ENCODE measurements at regions not wholly inside any gene's neighbourhood (a gene's known extent, or its start where the extent isn't known, plus 50 kb on each side); places are given as distances from the start of the nearest gene placed in this dataset.
"Not testable (repeated sequence)": the region's sequence is repeated elsewhere in the genome, so short reads cannot be mapped to it uniquely, and the experiment has no call there.

DNA sequence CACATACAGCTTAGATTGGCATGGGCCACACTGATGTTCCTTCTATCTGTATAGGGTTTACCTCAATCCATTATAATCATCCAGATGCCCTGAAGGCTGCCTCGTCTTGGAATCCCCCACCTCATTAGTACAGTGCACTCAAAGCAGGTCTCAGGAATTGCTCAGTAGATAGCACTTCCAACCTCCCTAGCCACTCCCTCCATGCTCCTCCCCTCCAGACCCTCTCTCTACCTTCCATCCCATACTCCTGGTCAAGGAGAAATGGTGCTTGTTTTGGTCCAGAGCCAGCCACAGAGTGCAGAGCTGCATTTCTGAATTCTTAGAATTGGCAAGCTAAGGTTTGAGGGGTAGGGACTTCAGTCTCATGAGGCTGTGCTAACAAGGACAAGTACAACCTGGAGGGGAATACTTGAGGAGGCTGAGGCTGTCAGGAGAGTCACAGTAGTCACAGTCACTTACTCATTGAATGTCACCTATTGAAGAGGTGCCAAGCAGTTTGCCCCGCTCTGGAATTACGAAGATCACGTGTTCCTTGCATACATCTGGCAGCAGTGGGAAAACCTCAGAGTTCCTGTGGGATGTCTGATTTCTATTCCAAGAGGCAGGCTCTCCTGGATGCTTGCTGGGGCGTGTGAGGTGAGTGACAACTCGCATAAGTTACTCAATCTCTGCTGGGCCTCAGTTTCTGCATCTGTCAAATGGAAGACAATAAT, 60.7 kb upstream of the ZNF746 start:
- ChIA-PET CTCF (ENCODE audit: partially characterized antibody) (interaction anchor here (1.0 kb wide), 1 partner anchor 67 kb away, joined by 3 read pairs; no protein-coding TSS in a partner anchor), POLR2A (ENCODE audit: partially characterized antibody) (no interaction called here)
- peaks cover 0 to 8% (median 3%) of the 10 kb centered on the region in 4 donors for H3K4me1 Mint-ChIP-seq
- Histone ChIP-seq H3K27me3 (ENCODE audit: insufficient read depth, low read length) (no peaks in the 10 kb centered on the region), H3K4me1 (ENCODE audit: insufficient read depth, low read length) (no peaks in the 10 kb centered on the region), H3K36me3 (ENCODE audit: insufficient read depth, low read length) (peaks cover 22% of the 10 kb centered on the region), H3K4me3 (ENCODE audit: low read length in 2 of 2) (no peak overlapping the region), H3K27ac (ENCODE audit: low read depth, low read length) (no peak overlapping the region), H3K9me3 (ENCODE audit: control insufficient read depth in 1 of 2, low read length in 2 of 2) (no peaks in the 10 kb centered on the region)
- H3K9me3 Mint-ChIP-seq, result no peaks in the 10 kb centered on the region
- H3K36me3 Mint-ChIP-seq, result peaks cover 32 to 51% of the 10 kb centered on the region in 2 donors
- no peak overlapping the region for H3K4me3 Mint-ChIP-seq
- no peak for DNase-seq
- peak overlapping the region in 2 of 7 donors; percentile 8 to 77 for H3K27ac Mint-ChIP-seq
- intact Hi-C loops (cut with micrococcal nuclease), result no loop called here
- no peaks in the 10 kb centered on the region for H3K27me3 Mint-ChIP-seq

DNA sequence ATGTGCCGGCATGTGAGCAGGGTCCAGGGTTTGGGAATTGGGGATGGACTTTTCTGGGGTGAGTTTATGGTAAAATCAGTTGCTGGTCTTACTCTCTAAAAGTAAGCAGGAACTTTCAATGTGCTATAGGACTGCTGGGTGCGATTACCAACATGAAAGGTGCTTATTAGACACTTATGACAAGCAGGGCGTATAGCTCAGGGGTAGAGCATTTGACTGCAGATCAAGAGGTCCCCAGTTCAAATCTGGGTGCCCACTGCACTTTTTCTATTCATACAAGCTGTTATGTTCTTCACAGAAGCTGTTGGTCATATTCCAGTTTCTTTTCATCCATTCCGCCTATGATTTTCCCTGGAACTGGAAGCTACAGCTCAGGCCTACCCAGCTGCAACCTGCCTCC, 58.9 kb upstream of the ZNF746 start:
- H3K27ac ChIP-seq (ENCODE audit: low read depth, low read length); POLR2A ChIA-PET (ENCODE audit: partially characterized antibody); H3K4me3 ChIP-seq (ENCODE audit: low read length in 2 of 2); H3K4me1 ChIP-seq (ENCODE audit: insufficient read depth, low read length); H3K9me3 ChIP-seq (ENCODE audit: control insufficient read depth in 1 of 2, low read length in 2 of 2); H3K27me3 ChIP-seq (ENCODE audit: insufficient read depth, low read length); H3K4me1 Mint-ChIP-seq; CTCF ChIA-PET (ENCODE audit: partially characterized antibody); intact Hi-C loops (cut with micrococcal nuclease); DNase-seq; H3K27me3 Mint-ChIP-seq; H3K9me3 Mint-ChIP-seq; H3K4me3 Mint-ChIP-seq: not testable (repeated sequence)
- H3K36me3 ChIP-seq (ENCODE audit: insufficient read depth, low read length), result peaks cover 35% of the 10 kb centered on the region
- Mint-ChIP-seq H3K27ac (peak overlapping the region in 1 of 7 donors; percentile 63), H3K36me3 (peaks cover 44 to 60% of the 10 kb centered on the region in 2 donors)

DNA sequence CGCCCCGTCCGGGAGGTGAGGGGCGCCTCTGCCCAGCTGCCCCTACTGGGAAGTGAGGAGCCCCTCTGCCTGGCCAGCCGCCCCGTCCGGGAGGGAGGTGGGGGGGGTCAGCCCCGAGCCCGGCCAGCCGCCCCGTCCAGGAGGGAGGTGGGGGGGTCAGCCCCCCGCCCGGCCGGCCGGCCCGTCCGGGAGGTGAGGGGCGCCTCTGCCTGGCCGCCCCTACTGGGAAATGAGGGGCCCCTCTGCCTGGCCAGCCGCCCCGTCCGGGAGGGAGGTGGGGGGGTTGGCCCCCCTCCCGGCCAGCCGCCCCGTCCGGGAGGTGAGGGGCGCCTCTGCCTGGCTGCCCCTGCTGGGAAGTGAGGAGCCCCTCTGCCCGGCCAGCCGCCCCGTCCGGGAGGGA, 57.2 kb upstream of the ZNF746 start:
- H3K4me1 ChIP-seq (ENCODE audit: insufficient read depth, low read length); H3K27me3 ChIP-seq (ENCODE audit: insufficient read depth, low read length); intact Hi-C loops (cut with micrococcal nuclease); DNase-seq; H3K9me3 ChIP-seq (ENCODE audit: control insufficient read depth in 1 of 2, low read length in 2 of 2); POLR2A ChIA-PET (ENCODE audit: partially characterized antibody); CTCF ChIA-PET (ENCODE audit: partially characterized antibody); H3K4me1 Mint-ChIP-seq; H3K4me3 Mint-ChIP-seq; H3K27ac Mint-ChIP-seq; H3K27me3 Mint-ChIP-seq; H3K27ac ChIP-seq (ENCODE audit: low read depth, low read length); H3K9me3 Mint-ChIP-seq; H3K4me3 ChIP-seq (ENCODE audit: low read length in 2 of 2): not testable (repeated sequence)
- peaks cover 48 to 63% of the 10 kb centered on the region in 2 donors for H3K36me3 Mint-ChIP-seq
- peaks cover 46% of the 10 kb centered on the region for H3K36me3 ChIP-seq (ENCODE audit: insufficient read depth, low read length)

DNA sequence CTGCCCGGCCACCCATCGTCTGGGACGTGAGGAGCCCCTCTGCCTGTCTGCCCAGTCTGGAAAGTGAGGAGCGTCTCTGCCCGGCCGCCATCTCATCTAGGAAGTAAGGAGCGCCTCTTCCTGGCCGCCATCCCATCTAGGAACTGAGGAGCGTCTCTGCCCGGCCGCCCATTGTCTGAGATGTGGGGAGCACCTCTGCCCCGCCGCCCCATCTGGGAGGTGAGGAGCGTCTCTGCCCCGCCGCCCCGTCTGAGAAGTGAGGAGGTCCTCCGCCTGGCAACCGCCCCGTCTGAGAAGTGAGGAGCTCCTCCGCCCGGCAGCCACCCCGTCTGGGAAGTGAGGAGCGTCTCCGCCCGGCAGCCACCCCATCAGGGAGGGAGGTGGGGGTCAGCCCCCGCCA, 56.4 kb upstream of the ZNF746 start:
- POLR2A ChIA-PET (ENCODE audit: partially characterized antibody), result not testable (repeated sequence)

DNA sequence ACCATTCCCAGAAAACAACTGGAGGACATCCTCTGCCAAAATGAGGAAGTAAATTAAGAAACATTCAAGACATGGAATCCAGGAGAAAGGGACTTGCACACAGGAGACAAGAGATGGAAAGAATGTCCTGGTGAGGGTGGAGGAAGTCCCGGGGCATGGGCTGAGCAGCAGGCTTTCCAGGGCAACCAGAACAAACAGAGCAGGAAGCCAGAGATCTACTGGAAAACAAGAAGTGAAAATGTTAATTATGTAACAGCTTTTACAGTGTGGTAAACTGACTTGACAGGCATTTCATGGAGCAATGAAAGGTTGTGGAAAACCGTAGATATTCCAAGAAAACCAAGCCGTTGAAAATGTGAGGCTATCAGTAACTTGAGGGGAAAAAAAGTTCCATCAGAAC, 55.2 kb upstream of the ZNF746 start:
- Histone ChIP-seq H3K27ac (ENCODE audit: low read depth, low read length) (no peak overlapping the region), H3K9me3 (ENCODE audit: control insufficient read depth in 1 of 2, low read length in 2 of 2) (no peaks in the 10 kb centered on the region), H3K4me3 (ENCODE audit: low read length in 2 of 2) (no peak overlapping the region), H3K36me3 (ENCODE audit: insufficient read depth, low read length) (peaks cover 57% of the 10 kb centered on the region), H3K27me3 (ENCODE audit: insufficient read depth, low read length) (no peaks in the 10 kb centered on the region), H3K4me1 (ENCODE audit: insufficient read depth, low read length) (no peaks in the 10 kb centered on the region)
- POLR2A ChIA-PET (ENCODE audit: partially characterized antibody), result no interaction called here
- no peaks in the 10 kb centered on the region for H3K27me3 Mint-ChIP-seq
- H3K4me1 Mint-ChIP-seq, result no peaks in the 10 kb centered on the region
- DNase-seq, result no peak
- intact Hi-C loops (cut with micrococcal nuclease), result no loop called here
- H3K27ac Mint-ChIP-seq, result peak overlapping the region in 3 of 7 donors; percentile 13 to 42 (median 38)
- peaks cover 60 to 69% of the 10 kb centered on the region in 2 donors for H3K36me3 Mint-ChIP-seq
- H3K9me3 Mint-ChIP-seq, result no peaks in the 10 kb centered on the region
- H3K4me3 Mint-ChIP-seq, result no peak overlapping the region
- CTCF ChIA-PET (ENCODE audit: partially characterized antibody), result no interaction called here

More for the DNA sequence above, 56.4 kb upstream of the ZNF746 start:
- H3K27ac ChIP-seq (ENCODE audit: low read depth, low read length); DNase-seq; H3K27me3 Mint-ChIP-seq; H3K27me3 ChIP-seq (ENCODE audit: insufficient read depth, low read length); intact Hi-C loops (cut with micrococcal nuclease); H3K4me1 ChIP-seq (ENCODE audit: insufficient read depth, low read length); H3K9me3 ChIP-seq (ENCODE audit: control insufficient read depth in 1 of 2, low read length in 2 of 2); H3K4me3 ChIP-seq (ENCODE audit: low read length in 2 of 2); CTCF ChIA-PET (ENCODE audit: partially characterized antibody); H3K4me3 Mint-ChIP-seq; H3K9me3 Mint-ChIP-seq; H3K4me1 Mint-ChIP-seq: not testable (repeated sequence)
- Mint-ChIP-seq H3K27ac (peak overlapping the region in 1 of 7 donors; percentile 52), H3K36me3 (peaks cover 57 to 68% of the 10 kb centered on the region in 2 donors)
- H3K36me3 ChIP-seq (ENCODE audit: insufficient read depth, low read length), result peaks cover 53% of the 10 kb centered on the region
